ENCODE measurements at regions not wholly inside any gene's neighbourhood (a gene's known extent, or its start where the extent isn't known, plus 50 kb on each side); places are given as distances from the start of the nearest gene placed in this dataset.

DNA sequence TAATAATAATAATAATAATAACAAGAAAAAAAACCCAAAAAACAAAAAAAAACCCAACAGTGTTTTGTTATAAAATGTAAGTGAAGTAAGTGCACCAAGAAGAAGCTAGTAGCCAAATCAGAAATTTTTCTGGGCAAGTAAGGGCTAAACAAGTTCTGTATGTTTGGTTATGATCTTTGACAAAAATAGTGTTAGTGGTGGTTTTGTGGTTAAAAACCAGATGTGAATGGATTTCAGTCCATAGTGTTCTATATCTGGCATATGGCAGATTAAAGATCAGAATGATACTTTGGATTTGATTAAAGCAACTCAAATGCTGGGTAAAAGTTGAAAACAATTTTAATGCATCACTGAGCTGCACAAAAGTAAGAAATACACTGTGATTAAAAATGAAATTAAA is 116.5 kb upstream of the NDST4 start:
- in situ Hi-C loops (cut with MboI), result no loop called here
- H3K4me2 ChIP-seq (ENCODE audit: unreplicated experiment), result no peak overlapping the region
- TF ChIP-seq EZH2 (IDR thresholded peaks at IDR 0.05; ENCODE audit: insufficient read depth, poor library complexity, severe bottlenecking), result no peak
- no peak for TF ChIP-seq EZH2phosphoT487 (IDR thresholded peaks at IDR 0.05; ENCODE audit: insufficient read depth, low read depth)
- 0 out of 2 replicates have a peak, but pooled peaks cover 4% of the 10 kb centered on the region for H3K4me1 ChIP-seq (ENCODE audit: insufficient read depth)
- no peaks in the 10 kb centered on the region for H3K27me3 ChIP-seq (replicated peaks; ENCODE audit: insufficient read depth)
- H2AFZ ChIP-seq, result no peak overlapping the region
- no peaks in the 10 kb centered on the region for H3K36me3 ChIP-seq (ENCODE audit: low read depth)
- no peak for DNase-seq
- no peaks in the 10 kb centered on the region for H3F3A ChIP-seq (ENCODE audit: insufficient read depth)
- no peaks in the 10 kb centered on the region for H4K20me1 ChIP-seq (ENCODE audit: insufficient read depth)
- H3K79me2 ChIP-seq (ENCODE audit: insufficient read depth), result no peaks in the 10 kb centered on the region
- H3K9ac ChIP-seq, result no peak overlapping the region
- H3K4me3 ChIP-seq, result no peak overlapping the region
- no peak overlapping the region for H3K27ac ChIP-seq
- no peaks in the 10 kb centered on the region for H3K9me2 ChIP-seq (ENCODE audit: insufficient read depth)
- H3K9me3 ChIP-seq (ENCODE audit: low read depth), result no peaks in the 10 kb centered on the region

DNA sequence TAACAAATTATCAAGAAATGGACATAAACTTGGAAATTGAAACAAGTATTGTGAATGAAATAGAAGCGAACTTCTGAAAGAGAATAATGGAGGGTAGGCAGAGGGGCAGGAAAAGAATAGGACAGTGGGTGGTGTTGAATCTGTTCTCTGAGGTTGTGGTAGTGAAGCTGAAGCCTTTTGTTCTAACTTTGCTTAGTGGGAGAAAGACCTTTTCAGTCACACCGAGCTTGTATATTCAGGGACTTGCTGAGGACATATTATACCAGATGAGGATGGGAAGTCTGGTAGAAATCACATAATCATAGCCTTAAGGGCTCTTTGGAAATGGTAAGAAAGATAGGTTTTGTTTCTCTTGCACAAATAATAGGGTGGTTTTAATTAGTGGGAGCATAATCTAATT is 115.4 kb upstream of the NDST4 start:
- DNase-seq, result no peak
- in situ Hi-C loops (cut with MboI), result no loop called here

DNA sequence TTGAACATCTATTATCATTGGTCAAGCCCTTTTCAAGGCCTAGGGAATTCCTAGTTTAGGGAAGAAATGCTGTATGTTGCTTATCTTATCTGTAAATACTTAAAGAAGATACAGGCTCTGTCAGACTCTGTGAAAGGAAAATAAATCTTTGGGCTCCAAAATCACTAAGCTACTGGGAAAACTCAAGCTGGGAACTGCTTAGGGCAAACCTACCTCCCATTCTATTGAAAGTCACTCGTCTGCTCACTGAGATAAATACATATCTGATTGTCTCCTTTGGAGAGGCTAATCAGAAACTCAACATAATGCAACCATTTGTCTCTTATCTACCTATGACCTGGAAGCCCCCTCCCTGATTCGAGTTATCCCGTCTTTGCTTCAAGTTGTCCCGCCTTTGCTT is 108.6 kb upstream of the NDST4 start:
- DNase-seq, result no peak
- Histone ChIP-seq H3K9me3 (ENCODE audit: low read depth) (no peaks in the 10 kb centered on the region), H3K27me3 (replicated peaks; ENCODE audit: insufficient read depth) (no peaks in the 10 kb centered on the region), H3K4me3 (no peak overlapping the region), H3K79me2 (ENCODE audit: insufficient read depth) (no peaks in the 10 kb centered on the region), H3K4me1 (ENCODE audit: insufficient read depth) (no peaks in the 10 kb centered on the region), H3K9me2 (ENCODE audit: insufficient read depth) (no peaks in the 10 kb centered on the region), H3K27ac (no peak overlapping the region), H3F3A (ENCODE audit: insufficient read depth) (no peaks in the 10 kb centered on the region), H4K20me1 (ENCODE audit: insufficient read depth) (no peaks in the 10 kb centered on the region), H3K36me3 (ENCODE audit: low read depth) (no peaks in the 10 kb centered on the region), H2AFZ (no peak overlapping the region), H3K4me2 (ENCODE audit: unreplicated experiment) (no peak overlapping the region), H3K9ac (no peak overlapping the region)
- no peak for TF ChIP-seq EZH2phosphoT487 (IDR thresholded peaks at IDR 0.05; ENCODE audit: insufficient read depth, low read depth)
- TF ChIP-seq EZH2 (IDR thresholded peaks at IDR 0.05; ENCODE audit: insufficient read depth, poor library complexity, severe bottlenecking), result no peak
- 76 to 81% methylated on average over 4 of the region's 4 CpGs for WGBS, 2 experiments (ENCODE audit: low coverage in 1 of 2, low lambda C conversion rate in 2 of 2, missing lambda C conversion rate in 2 of 2)
- in situ Hi-C loops (cut with MboI), result no loop called here

More for the DNA sequence above, 115.4 kb upstream of the NDST4 start:
- Histone ChIP-seq H3K9me2 (ENCODE audit: insufficient read depth) (no peaks in the 10 kb centered on the region), H3F3A (ENCODE audit: insufficient read depth) (no peaks in the 10 kb centered on the region), H4K20me1 (ENCODE audit: insufficient read depth) (no peaks in the 10 kb centered on the region), H2AFZ (no peak overlapping the region), H3K27me3 (replicated peaks; ENCODE audit: insufficient read depth) (no peaks in the 10 kb centered on the region), H3K4me3 (no peak overlapping the region), H3K4me2 (ENCODE audit: unreplicated experiment) (no peak overlapping the region), H3K27ac (no peak overlapping the region), H3K36me3 (ENCODE audit: low read depth) (no peaks in the 10 kb centered on the region), H3K79me2 (ENCODE audit: insufficient read depth) (no peaks in the 10 kb centered on the region), H3K4me1 (ENCODE audit: insufficient read depth) (no peaks in the 10 kb centered on the region), H3K9ac (no peak overlapping the region), H3K9me3 (ENCODE audit: low read depth) (no peaks in the 10 kb centered on the region)
- WGBS, 2 experiments (ENCODE audit: low coverage in 1 of 2, low lambda C conversion rate in 2 of 2, missing lambda C conversion rate in 2 of 2), result 55 to 68% methylated on average over 2 of the region's 2 CpGs
- TF ChIP-seq EZH2 (IDR thresholded peaks at IDR 0.05; ENCODE audit: insufficient read depth, poor library complexity, severe bottlenecking), result no peak
- no peak for TF ChIP-seq EZH2phosphoT487 (IDR thresholded peaks at IDR 0.05; ENCODE audit: insufficient read depth, low read depth)

DNA sequence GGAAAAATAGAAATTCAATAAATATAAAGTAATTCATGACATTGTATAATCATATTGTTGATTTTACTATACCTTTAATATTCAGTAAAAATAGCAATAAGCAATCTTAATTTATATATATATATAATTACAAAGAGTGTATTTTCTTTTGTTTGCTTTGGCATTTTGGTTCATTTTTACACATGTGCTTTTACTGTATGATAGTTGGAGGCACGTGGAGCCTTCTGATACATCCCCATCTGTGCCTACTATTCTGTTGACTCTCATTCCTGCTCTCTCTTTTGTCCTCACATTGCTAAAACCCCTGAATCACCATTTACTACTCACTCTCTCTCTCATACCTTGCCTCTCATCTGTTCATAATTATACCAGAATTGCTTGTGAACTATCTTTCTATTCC is 106.4 kb upstream of the NDST4 start:
- no peak overlapping the region for H3K4me2 ChIP-seq (ENCODE audit: unreplicated experiment)
- H3K27me3 ChIP-seq (replicated peaks; ENCODE audit: insufficient read depth), result no peaks in the 10 kb centered on the region
- H3F3A ChIP-seq (ENCODE audit: insufficient read depth), result no peaks in the 10 kb centered on the region
- no peak for TF ChIP-seq EZH2phosphoT487 (IDR thresholded peaks at IDR 0.05; ENCODE audit: insufficient read depth, low read depth)
- TF ChIP-seq EZH2 (IDR thresholded peaks at IDR 0.05; ENCODE audit: insufficient read depth, poor library complexity, severe bottlenecking), result no peak
- H3K27ac ChIP-seq, result no peak overlapping the region
- H3K4me3 ChIP-seq, result no peak overlapping the region
- H3K9me3 ChIP-seq (ENCODE audit: low read depth), result no peaks in the 10 kb centered on the region
- 29 to 34% methylated on average over 1 of the region's 1 CpG for WGBS, 2 experiments (ENCODE audit: low coverage in 1 of 2, low lambda C conversion rate in 2 of 2, missing lambda C conversion rate in 2 of 2)
- no peaks in the 10 kb centered on the region for H3K36me3 ChIP-seq (ENCODE audit: low read depth)
- no peaks in the 10 kb centered on the region for H3K79me2 ChIP-seq (ENCODE audit: insufficient read depth)
- H2AFZ ChIP-seq, result no peak overlapping the region
- no peaks in the 10 kb centered on the region for H4K20me1 ChIP-seq (ENCODE audit: insufficient read depth)
- in situ Hi-C loops (cut with MboI), result no loop called here
- no peaks in the 10 kb centered on the region for H3K9me2 ChIP-seq (ENCODE audit: insufficient read depth)
- no peaks in the 10 kb centered on the region for H3K4me1 ChIP-seq (ENCODE audit: insufficient read depth)
- no peak overlapping the region for H3K9ac ChIP-seq
- peak; percentile 24 for DNase-seq

DNA sequence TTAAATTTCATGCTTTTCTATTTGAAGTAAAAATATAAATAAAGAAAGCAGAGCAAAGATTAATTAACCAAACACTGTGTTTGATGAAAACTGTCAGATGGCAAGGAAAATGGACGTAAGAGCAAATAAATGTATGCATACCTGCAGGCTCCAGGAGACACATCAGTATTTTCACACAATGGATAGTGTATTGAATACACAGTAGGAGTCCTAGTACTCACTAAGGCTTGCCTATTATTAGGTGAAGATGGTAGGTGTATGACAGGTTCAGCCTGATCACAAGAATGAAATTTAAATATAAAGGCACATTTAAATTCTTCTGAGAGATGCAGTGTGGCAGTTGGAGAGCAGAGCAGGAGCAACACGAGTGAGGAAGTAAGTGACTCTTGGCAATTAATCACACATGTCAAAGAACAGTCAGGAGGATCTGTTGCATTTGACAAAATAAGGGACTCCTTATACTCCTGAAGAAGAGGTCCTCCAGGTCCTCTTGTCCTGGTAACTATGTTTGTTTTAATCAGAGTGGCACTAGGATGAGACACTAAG is 106.0 kb upstream of the NDST4 start:
- in situ Hi-C loops (cut with MboI), result no loop called here

More for the DNA sequence above, 106.0 kb upstream of the NDST4 start:
- Histone ChIP-seq H3K36me3 (ENCODE audit: low read depth) (no peaks in the 10 kb centered on the region), H3K27me3 (replicated peaks; ENCODE audit: insufficient read depth) (no peaks in the 10 kb centered on the region), H2AFZ (no peak overlapping the region), H4K20me1 (ENCODE audit: insufficient read depth) (no peaks in the 10 kb centered on the region), H3K79me2 (ENCODE audit: insufficient read depth) (no peaks in the 10 kb centered on the region), H3K27ac (no peak overlapping the region), H3K4me1 (ENCODE audit: insufficient read depth) (no peaks in the 10 kb centered on the region), H3K9ac (no peak overlapping the region), H3F3A (ENCODE audit: insufficient read depth) (no peaks in the 10 kb centered on the region), H3K4me2 (ENCODE audit: unreplicated experiment) (no peak overlapping the region), H3K9me2 (ENCODE audit: insufficient read depth) (no peaks in the 10 kb centered on the region), H3K4me3 (no peak overlapping the region), H3K9me3 (ENCODE audit: low read depth) (no peaks in the 10 kb centered on the region)
- WGBS, 2 experiments (ENCODE audit: low coverage in 1 of 2, low lambda C conversion rate in 2 of 2, missing lambda C conversion rate in 2 of 2), result 44 to 46% methylated on average over 2 of the region's 2 CpGs
- no peak for DNase-seq
- TF ChIP-seq EZH2 (IDR thresholded peaks at IDR 0.05; ENCODE audit: insufficient read depth, poor library complexity, severe bottlenecking) (no peak), EZH2phosphoT487 (IDR thresholded peaks at IDR 0.05; ENCODE audit: insufficient read depth, low read depth) (no peak)

Measured in GM23248 (cell line).